ENCODE measurements at regions not wholly inside any gene's neighbourhood (a gene's known extent, or its start where the extent isn't known, plus 50 kb on each side); places are given as distances from the start of the nearest gene placed in this dataset.

- intact Hi-C loops (cut with DNase I) = no loop called here
- 79 to 85% (median 83%) methylated on average over 10 of the region's 10 CpGs for WGBS, 3 donors
- Histone ChIP-seq H3K36me3 (no peaks in the 10 kb centered on the region), H3K9me3 (no peaks in the 10 kb centered on the region), H3K4me1 (ENCODE audit: insufficient read depth) (no peaks in the 10 kb centered on the region), H3K27ac (no peak overlapping the region), H3K4me3 (no peak overlapping the region), H3K27me3 (no peaks in the 10 kb centered on the region)
- DNase-seq = no peak
- TF ChIP-seq, protein P1, sequence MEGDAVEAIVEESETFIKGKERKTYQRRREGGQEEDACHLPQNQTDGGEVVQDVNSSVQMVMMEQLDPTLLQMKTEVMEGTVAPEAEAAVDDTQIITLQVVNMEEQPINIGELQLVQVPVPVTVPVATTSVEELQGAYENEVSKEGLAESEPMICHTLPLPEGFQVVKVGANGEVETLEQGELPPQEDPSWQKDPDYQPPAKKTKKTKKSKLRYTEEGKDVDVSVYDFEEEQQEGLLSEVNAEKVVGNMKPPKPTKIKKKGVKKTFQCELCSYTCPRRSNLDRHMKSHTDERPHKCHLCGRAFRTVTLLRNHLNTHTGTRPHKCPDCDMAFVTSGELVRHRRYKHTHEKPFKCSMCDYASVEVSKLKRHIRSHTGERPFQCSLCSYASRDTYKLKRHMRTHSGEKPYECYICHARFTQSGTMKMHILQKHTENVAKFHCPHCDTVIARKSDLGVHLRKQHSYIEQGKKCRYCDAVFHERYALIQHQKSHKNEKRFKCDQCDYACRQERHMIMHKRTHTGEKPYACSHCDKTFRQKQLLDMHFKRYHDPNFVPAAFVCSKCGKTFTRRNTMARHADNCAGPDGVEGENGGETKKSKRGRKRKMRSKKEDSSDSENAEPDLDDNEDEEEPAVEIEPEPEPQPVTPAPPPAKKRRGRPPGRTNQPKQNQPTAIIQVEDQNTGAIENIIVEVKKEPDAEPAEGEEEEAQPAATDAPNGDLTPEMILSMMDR (IDR thresholded peaks at IDR 0.05) = no peak
- TF ChIP-seq POLR2A (IDR thresholded peaks at IDR 0.05) (no peak), EP300 (IDR thresholded peaks at IDR 0.05) (no peak)
These were observed 262.1 kb downstream of the EPHA4 start for GRCh38 chr2:221309892-221310583.

DNA sequence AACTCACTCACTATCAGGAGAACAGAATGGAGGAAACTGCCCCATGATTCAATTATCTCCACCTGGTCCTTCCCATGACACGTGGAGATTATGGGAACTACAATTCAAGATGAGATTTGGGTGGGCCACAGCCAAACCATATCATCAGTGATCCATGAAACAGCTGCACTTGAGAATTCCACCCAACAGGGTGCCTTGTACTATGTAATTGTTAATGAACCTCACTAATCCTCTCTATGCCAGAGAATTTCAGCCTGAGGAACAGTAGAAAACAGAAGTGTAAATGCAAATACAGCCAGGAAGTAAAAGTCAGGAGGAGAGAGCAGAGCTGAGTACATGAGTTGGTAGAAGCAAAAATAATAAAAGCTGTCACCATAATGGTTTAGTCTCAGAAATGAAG is 261.4 kb downstream of the EPHA4 start:
- intact Hi-C loops (cut with DNase I) = no loop called here

DNA sequence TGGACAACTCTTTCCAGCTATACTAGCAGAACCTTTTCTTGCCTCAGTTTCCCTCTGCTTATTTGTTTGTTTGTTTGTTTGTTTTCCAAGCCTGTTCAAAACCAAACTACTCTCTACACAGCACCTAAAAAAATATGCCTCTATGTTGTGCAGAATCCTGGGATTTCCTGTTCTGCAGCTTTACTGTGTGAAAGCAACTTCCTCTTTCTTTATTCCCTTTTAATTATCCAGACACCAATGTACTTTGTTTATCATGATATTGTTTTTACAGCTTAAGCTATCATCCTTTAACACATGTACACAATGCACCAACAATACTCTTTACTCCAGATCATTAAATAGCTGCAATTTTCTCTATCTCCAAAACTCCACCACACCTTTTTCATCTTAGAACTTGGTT is 259.5 kb downstream of the EPHA4 start:
- intact Hi-C loops (cut with DNase I) = no loop called here
- H3K9me3 ChIP-seq = no peaks in the 10 kb centered on the region
- DNase-seq = no peak
- no peaks in the 10 kb centered on the region for H3K4me1 ChIP-seq (ENCODE audit: insufficient read depth)
- no peaks in the 10 kb centered on the region for H3K27me3 ChIP-seq
- H3K4me3 ChIP-seq = no peak overlapping the region
- no peaks in the 10 kb centered on the region for H3K36me3 ChIP-seq
- TF ChIP-seq, protein P1 (IDR thresholded peaks at IDR 0.05) = no peak
- TF ChIP-seq POLR2A (IDR thresholded peaks at IDR 0.05) (no peak), EP300 (IDR thresholded peaks at IDR 0.05) (no peak)
- H3K27ac ChIP-seq = no peak overlapping the region

More for the DNA sequence above, 261.4 kb downstream of the EPHA4 start:
- DNase-seq = no peak
- no peaks in the 10 kb centered on the region for H3K4me1 ChIP-seq (ENCODE audit: insufficient read depth)
- no peaks in the 10 kb centered on the region for H3K27me3 ChIP-seq
- TF ChIP-seq EP300 (IDR thresholded peaks at IDR 0.05) (no peak), POLR2A (IDR thresholded peaks at IDR 0.05) (no peak)
- TF ChIP-seq, protein P1 (IDR thresholded peaks at IDR 0.05) = no peak
- H3K36me3 ChIP-seq = no peaks in the 10 kb centered on the region
- H3K27ac ChIP-seq = no peak overlapping the region
- 85 to 88% (median 85%) methylated on average over 1 of the region's 1 CpG for WGBS, 3 donors
- H3K4me3 ChIP-seq = no peak overlapping the region
- H3K9me3 ChIP-seq = no peaks in the 10 kb centered on the region

GRCh38 chr2:221314786-221315185 is 257.3 kb downstream of the EPHA4 start:
- Histone ChIP-seq H3K36me3 (no peaks in the 10 kb centered on the region), H3K9me3 (no peaks in the 10 kb centered on the region), H3K27ac (no peak overlapping the region), H3K4me1 (ENCODE audit: insufficient read depth) (no peaks in the 10 kb centered on the region), H3K4me3 (no peak overlapping the region), H3K27me3 (no peaks in the 10 kb centered on the region)
- intact Hi-C loops (cut with DNase I) = no loop called here
- WGBS, 3 donors = 35 to 45% (median 38%) methylated on average over 2 of the region's 2 CpGs
- TF ChIP-seq EP300 (IDR thresholded peaks at IDR 0.05) (no peak), POLR2A (IDR thresholded peaks at IDR 0.05) (no peak)
- TF ChIP-seq, protein P1 (IDR thresholded peaks at IDR 0.05) = no peak
- no peak for DNase-seq
